HEK293T (cell line): ENCODE measurements at regions not wholly inside any gene's neighbourhood (a gene's known extent, or its start where the extent isn't known, plus 50 kb on each side); places are given as distances from the start of the nearest gene placed in this dataset.

Experiments
- BHLHE40 ChIP-seq: fragments of 450-650 bp; IDR thresholded peaks from 2 replicates; pipeline ENCODE4 v1.6.1; 2016; ENCODE audit warnings: mild to moderate bottlenecking, moderate library complexity, borderline replicate concordance
- FOXK2 ChIP-seq: fragments of 450-650 bp; IDR thresholded peaks from 2 replicates; pipeline ENCODE4 v1.6.1; 2016; ENCODE audit warnings: mild to moderate bottlenecking
- FOXM1 ChIP-seq: fragments of 450-650 bp; IDR thresholded peaks from 2 replicates; pipeline ENCODE4 v1.6.1; 2017; ENCODE audit warnings: mild to moderate bottlenecking, borderline replicate concordance
- HDGF ChIP-seq: fragments of 450-650 bp; IDR thresholded peaks from 2 replicates; pipeline ENCODE4 v1.6.1; 2017; ENCODE audit warnings: antibody characterized with exemption, borderline replicate concordance
- LEF1 ChIP-seq: fragments of 450-650 bp; IDR thresholded peaks from 2 replicates; pipeline ENCODE4 v1.6.1; 2017; ENCODE audit warnings: mild to moderate bottlenecking, borderline replicate concordance
- SP1 ChIP-seq: fragments of 450-650 bp; IDR thresholded peaks from 2 replicates; pipeline ENCODE4 v1.6.1; 2017
- TARDBP ChIP-seq: fragments of 450-650 bp; IDR thresholded peaks from 2 replicates; pipeline ENCODE4 v1.6.1; 2016

- TF ChIP-seq BHLHE40 (no peak), SP1 (no peak), FOXM1 (no peak), HDGF (no peak), LEF1 (no peak), TARDBP (no peak), FOXK2 (no peak)
Observed at GRCh38 chr18:30588673-30589164, 453.8 kb downstream of the DSC3 start.
